GM18873 (cell line): ENCODE measurements at regions not wholly inside any gene's neighbourhood (a gene's known extent, or its start where the extent isn't known, plus 50 kb on each side); places are given as distances from the start of the nearest gene placed in this dataset.
"Not testable (repeated sequence)": the region's sequence is repeated elsewhere in the genome, so short reads cannot be mapped to it uniquely, and the experiment has no call there.

Experiments used
- ATAC-seq: cut with Tn5 transposase; IDR thresholded peaks from one replicate; pipeline ENCODE4 v1.9.1; 2021; ENCODE audit warnings: mild to moderate bottlenecking, moderate library complexity, moderate number of reproducible peaks; ENCODE audit not compliant: unreplicated experiment, low FRiP score

GRCh38 chr2:184993746-184994145 is 395.4 kb downstream of the ZNF804A start:
- no peak for ATAC-seq

- no peak for ATAC-seq
Observed at GRCh38 chr2:185006481-185006880, 408.2 kb downstream of the ZNF804A start.

- ATAC-seq, result no peak
Observed at GRCh38 chr2:185012643-185013042, 414.3 kb downstream of the ZNF804A start.

DNA sequence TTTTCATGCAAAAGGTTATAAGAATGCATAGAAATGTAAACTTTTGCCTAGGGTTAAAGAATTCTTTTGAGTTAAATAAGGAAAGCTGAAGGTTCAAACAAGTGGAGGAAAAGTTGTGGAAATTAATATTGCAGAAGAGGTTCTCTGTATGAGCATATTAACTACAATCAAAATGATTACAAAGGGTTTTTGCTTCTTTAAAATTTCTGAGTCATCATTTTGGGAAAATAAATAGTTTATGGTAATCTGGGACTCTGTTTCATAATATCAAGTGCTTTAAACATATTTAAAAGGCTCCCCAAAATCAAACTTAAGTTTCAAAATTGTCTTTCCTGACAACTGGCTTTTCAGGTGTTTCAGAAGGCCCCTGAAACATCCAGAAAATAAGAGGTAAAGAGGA is 415.7 kb downstream of the ZNF804A start:
- ATAC-seq, result no peak

GRCh38 chr2:185025891-185026290 is 427.6 kb downstream of the ZNF804A start:
- ATAC-seq, result not testable (repeated sequence)

GRCh38 chr2:185035906-185036305 is 437.6 kb downstream of the ZNF804A start:
- no peak for ATAC-seq

- no peak for ATAC-seq
Observed at GRCh38 chr2:185044323-185044874, 446.1 kb downstream of the ZNF804A start.

- ATAC-seq, result no peak
Observed at GRCh38 chr2:185050804-185051203, 452.5 kb downstream of the ZNF804A start.

- no peak for ATAC-seq
Observed at GRCh38 chr2:185063761-185064160, 465.4 kb downstream of the ZNF804A start.

DNA sequence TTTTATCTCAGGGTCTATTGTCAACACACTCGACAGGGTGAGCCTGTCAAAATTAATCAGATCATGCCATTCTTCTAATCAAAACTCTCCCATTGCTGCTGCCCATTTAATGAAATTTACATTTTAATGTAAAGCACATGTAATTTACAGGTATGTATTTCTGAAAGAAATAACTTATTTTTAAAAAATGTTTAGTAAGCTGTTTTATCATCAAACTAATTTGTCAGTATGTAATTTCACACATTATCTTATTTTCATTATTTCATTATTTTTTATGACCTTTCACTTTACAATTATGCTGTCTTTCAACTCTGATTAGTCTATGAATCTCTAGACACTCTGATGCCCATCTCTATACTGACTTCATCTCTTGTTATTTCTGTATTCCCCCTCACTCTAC is 467.8 kb downstream of the ZNF804A start:
- no peak for ATAC-seq

DNA sequence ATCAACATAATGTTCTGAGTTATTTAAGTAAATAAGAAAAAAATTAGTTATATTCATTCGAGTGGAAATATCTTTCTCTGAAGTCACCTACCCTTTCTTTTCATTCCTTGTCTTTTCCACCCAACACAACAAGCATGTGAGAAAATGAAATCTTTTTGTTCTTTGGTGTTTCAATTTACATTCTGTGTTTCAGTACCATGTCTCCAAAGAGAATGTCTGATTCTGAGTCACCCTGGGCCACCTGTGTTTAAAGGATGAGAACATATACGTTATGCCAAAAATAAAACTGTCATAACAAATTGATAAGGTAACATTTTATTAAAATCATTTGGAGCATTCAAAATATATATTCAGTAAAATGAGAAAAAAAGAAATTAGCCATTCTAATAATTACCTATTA is 470.8 kb downstream of the ZNF804A start:
- ATAC-seq, result no peak

DNA sequence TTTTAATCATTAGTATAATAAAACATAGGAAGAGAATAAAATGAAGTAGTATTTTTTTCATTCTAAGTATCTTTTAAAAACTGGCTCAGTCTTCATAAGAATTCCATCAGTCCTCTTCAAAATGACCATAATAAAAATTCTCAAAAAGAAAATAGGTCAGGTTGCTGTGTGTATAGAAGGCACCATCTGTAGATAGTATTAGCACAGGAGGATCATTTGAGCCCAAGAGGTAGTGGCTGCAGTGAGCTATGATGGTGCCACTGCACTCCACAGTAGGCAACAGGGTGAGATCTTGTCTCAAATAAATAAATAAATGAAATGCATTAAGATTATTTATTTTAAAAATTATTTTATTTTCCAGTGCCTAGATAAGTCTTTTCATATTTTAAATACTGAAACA is 475.8 kb downstream of the ZNF804A start:
- ATAC-seq, result no peak

DNA sequence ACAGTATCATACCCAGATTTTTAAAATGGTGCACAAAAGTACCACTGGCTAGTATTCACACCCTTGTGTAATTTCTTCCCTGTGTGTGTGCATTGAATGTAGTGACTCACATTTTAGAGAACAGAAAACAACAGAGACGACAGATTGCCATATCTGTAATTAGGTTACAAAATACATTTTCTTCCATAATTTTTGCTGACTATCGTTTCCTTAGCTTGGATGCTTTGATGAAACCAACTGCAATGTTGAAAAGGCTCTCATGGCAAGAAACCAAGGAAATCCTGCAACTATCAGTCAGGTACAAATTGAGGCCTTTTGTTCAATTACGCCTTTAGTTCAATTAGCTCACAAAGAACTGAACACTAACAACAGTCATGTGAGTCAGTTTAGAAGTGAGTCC is 484.4 kb downstream of the ZNF804A start:
- no peak for ATAC-seq

DNA sequence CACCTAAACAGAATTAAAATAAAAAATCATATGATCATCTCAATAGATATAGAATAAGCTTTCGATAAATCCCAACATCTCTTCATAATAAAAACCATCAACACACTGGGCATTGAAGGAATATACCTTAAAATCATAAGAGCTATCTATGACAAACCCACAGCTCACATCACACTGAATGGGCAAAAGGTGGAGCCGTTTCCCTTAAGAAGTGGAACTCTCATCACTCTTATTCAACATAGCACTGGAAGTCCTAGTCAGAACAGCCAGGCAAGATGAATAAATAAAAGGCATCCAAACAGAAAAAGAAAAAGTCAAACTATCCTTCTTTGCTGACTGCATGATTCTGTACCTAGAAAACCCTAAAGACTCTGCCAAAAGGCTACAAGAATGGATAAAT is 510.3 kb downstream of the ZNF804A start:
- ATAC-seq, result no peak

DNA sequence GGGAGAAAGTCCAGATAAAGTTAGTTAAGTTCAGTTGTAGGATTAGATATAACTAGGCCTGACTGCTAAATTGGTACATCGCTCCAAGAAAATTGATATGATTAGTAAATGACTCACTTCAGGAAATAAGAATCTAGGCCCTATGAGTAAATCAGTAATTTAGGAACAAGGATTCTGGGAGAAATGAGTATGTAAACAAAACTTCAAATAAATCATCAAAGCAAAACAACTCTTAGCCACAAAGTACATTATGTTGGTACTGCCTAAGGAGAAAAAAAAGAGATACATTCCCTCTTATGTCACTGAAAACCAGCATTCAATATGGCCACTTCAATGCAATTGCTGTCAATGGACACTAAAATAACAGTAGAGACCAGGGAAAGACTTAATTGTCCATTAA is 529.1 kb downstream of the ZNF804A start:
- no peak for ATAC-seq

DNA sequence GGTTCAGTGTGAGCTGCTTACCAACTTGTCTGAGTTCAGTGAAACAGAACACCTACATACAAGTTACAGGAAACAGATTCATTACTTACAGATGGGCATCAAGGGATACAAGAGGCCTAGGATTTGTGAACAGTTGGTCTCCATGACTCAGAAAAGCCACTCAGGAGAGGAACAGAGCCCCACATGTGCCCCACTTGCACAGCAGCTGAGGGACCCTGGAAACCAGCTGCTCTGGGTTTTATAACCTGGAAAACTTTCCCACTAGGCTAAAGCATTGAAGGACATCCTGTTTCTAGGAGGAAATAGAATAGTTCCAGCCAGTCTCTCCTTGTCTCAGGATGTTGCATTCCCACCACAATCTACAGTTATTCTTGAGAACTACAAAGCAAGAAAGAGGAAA is 530.0 kb downstream of the ZNF804A start:
- ATAC-seq, result no peak

DNA sequence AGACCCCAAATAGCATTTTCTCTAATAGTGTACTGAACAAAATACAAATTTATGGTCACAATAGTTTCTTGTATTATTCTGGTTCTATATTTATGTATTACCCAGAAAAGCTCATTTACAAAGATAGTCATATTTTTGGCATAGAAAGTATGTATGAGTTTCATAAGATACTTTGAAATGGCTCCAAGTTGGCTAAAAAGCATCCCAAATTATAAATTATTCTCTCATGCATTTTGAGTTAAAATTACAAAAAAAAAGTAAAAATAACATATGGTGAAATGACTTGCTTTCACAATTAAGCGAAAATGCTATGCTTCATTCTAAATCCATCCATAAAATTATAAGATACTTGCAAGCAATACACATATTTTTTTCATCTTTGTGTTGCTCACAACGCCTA is 530.7 kb downstream of the ZNF804A start:
- ATAC-seq, result no peak

- no peak for ATAC-seq
Observed at GRCh38 chr2:185130685-185131084, 532.4 kb downstream of the ZNF804A start.

GRCh38 chr2:185132501-185133041 is 534.2 kb downstream of the ZNF804A start:
- ATAC-seq, result no peak

GRCh38 chr2:185137700-185138099 is 539.4 kb downstream of the ZNF804A start:
- ATAC-seq, result no peak

DNA sequence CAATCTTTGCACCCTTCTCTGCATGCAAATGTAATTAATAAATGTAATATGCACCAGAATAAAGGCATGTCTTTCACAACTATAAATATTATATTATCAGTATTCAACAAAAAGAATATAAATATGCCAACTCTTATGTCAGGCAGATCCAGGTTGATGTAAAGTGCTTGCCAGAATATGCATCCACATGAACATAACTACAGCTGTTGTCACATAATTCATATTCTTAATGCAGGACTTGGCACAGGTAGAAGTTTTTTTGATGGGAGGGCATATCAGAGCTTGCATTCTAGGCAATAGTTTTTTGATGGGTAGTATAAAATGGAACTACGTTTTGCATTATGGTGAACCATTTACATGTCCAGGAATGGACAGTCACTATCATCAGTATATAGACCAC is 544.3 kb downstream of the ZNF804A start:
- ATAC-seq, result no peak

- ATAC-seq, result no peak
Observed at GRCh38 chr2:185144159-185144919, 546.0 kb downstream of the ZNF804A start.
